Mesothelial cell of epicardium (in vitro differentiated cells): ENCODE measurements at regions not wholly inside any gene's neighbourhood (a gene's known extent, or its start where the extent isn't known, plus 50 kb on each side); places are given as distances from the start of the nearest gene placed in this dataset.

Experiments used
- DNase-seq, 2 experiments: peaks; one replicate each; pipeline ENCODE4 v3.0.0; 2021; ENCODE audit warnings: low spot score in 2 of 2; ENCODE audit not compliant: unreplicated experiment in 2 of 2
- H3K27ac Mint-ChIP-seq: 2 replicates; pipeline ENCODE4 v1.8.0; 2021; ENCODE audit warnings: mixed read lengths
- H3K27me3 Mint-ChIP-seq: 2 replicates; pipeline ENCODE4 v1.8.0; 2021; ENCODE audit warnings: low read depth, mixed read lengths
- H3K36me3 Mint-ChIP-seq: 2 replicates; pipeline ENCODE4 v1.8.0; 2021; ENCODE audit warnings: mixed read lengths
- H3K4me1 Mint-ChIP-seq: 2 replicates; pipeline ENCODE4 v1.8.0; 2021; ENCODE audit warnings: mixed read lengths
- H3K4me3 Mint-ChIP-seq: 2 replicates; pipeline ENCODE4 v1.8.0; 2021; ENCODE audit warnings: mild to moderate bottlenecking, moderate library complexity, mixed read lengths
- H3K9me3 Mint-ChIP-seq: 2 replicates; pipeline ENCODE4 v1.8.0; 2021; ENCODE audit warnings: mixed read lengths
- TF ChIP-seq, protein P1 (sequence below): fragments of 200-600 bp; sonication (generic); IDR thresholded peaks from one replicate; pipeline ENCODE4 v1.5.0; 2021; ENCODE audit warnings: antibody characterized with exemption; ENCODE audit not compliant: unreplicated experiment

DNA sequence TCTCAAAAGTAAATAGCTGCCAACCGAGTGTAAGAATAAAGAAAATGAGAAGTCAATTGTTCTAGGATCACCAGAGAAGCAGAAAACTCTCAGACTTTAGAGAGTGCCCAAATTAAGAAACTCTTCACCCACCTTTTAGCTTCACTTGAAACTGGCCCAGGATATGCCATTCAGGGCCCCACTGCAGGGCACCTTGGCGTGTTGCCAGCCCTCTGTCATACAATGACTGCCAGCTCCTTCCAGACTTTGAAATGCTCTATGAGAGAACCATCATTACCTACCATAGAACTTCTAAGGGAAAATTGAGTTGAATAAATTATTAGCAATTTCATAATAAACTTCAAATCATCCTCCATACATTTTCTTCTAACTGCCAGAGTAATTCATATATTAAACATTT lies 240.5 kb downstream of the CETN3 start:
- Mint-ChIP-seq H3K27ac (peak overlapping the region; percentile 13), H3K4me3 (no peak overlapping the region), H3K36me3 (no peaks in the 10 kb centered on the region), H3K27me3 (no peaks in the 10 kb centered on the region), H3K9me3 (no peaks in the 10 kb centered on the region), H3K4me1 (no peaks in the 10 kb centered on the region)
- TF ChIP-seq, protein P1, sequence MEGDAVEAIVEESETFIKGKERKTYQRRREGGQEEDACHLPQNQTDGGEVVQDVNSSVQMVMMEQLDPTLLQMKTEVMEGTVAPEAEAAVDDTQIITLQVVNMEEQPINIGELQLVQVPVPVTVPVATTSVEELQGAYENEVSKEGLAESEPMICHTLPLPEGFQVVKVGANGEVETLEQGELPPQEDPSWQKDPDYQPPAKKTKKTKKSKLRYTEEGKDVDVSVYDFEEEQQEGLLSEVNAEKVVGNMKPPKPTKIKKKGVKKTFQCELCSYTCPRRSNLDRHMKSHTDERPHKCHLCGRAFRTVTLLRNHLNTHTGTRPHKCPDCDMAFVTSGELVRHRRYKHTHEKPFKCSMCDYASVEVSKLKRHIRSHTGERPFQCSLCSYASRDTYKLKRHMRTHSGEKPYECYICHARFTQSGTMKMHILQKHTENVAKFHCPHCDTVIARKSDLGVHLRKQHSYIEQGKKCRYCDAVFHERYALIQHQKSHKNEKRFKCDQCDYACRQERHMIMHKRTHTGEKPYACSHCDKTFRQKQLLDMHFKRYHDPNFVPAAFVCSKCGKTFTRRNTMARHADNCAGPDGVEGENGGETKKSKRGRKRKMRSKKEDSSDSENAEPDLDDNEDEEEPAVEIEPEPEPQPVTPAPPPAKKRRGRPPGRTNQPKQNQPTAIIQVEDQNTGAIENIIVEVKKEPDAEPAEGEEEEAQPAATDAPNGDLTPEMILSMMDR, result no peak
- DNase-seq, result no peak

DNA sequence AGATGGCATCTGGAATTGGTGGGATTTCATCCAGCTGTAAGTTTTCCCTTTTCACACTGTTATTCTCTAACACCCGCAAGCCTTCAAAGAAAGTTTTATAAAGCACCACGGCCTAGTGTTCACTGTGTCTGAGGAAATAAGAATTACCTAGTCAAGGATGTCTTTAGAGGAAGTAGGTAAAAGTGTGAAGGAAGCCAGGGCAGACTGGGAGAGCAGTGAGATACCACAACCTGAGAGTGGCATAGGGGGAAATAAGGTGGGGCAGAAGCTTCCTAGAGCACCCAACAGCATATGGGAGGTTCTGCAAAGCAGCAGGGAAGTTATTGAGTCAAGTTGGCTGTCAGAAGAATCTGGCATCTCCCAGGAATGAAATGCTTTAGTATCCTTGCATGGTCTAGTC lies 241.2 kb downstream of the CETN3 start:
- Mint-ChIP-seq H3K36me3 (no peaks in the 10 kb centered on the region), H3K27ac (no peak overlapping the region), H3K27me3 (no peaks in the 10 kb centered on the region), H3K4me3 (no peak overlapping the region), H3K9me3 (no peaks in the 10 kb centered on the region), H3K4me1 (no peaks in the 10 kb centered on the region)
- TF ChIP-seq, protein P1, result no peak
- no peak for DNase-seq

DNA sequence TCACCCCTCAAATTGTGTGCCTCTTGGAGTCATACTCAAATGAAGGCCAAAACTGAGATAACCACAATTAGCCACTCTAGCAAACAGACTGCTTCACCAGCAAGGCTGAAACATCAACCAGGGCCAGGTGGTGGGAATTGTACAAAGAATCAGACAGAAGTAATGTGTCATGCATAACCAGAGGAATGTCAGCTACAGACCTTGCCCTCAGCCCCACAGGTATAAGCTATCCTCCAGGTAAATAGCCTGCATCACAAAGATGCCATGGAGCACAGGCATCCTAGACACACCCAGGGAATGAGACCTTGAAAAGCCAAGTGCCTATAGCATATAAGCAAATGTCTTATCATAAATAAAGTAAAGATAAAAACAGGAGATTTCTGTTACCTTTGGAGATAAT lies 242.7 kb downstream of the CETN3 start:
- TF ChIP-seq, protein P1, result no peak
- no peaks in the 10 kb centered on the region for H3K36me3 Mint-ChIP-seq
- no peaks in the 10 kb centered on the region for H3K9me3 Mint-ChIP-seq
- no peaks in the 10 kb centered on the region for H3K27me3 Mint-ChIP-seq
- H3K4me1 Mint-ChIP-seq, result peaks cover 2% of the 10 kb centered on the region
- H3K4me3 Mint-ChIP-seq, result no peak overlapping the region
- no peak for DNase-seq
- H3K27ac Mint-ChIP-seq, result no peak overlapping the region

DNA sequence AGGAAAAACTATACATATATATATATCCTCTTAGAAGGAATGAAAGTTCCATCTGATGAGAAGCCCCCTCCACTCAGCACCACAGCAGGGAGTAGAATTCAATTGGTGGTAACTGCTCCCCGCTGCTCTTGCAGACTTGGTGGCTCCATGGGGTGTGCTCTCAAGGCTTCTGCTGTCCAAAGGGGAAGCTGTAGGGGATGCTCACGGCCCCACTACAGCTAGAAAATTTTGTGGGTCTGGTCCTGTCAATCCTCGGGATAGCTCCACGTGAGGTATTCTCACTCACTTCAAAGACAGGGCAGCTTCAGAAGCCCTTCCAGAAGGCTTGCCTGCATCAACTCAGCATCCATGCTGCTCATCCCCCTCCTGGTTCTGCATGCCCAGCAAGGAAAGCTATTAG lies 247.2 kb downstream of the CETN3 start:
- Mint-ChIP-seq H3K4me1 (peaks cover 7% of the 10 kb centered on the region), H3K36me3 (no peaks in the 10 kb centered on the region), H3K9me3 (no peaks in the 10 kb centered on the region), H3K4me3 (no peak overlapping the region), H3K27ac (no peak overlapping the region), H3K27me3 (no peaks in the 10 kb centered on the region)
- DNase-seq, result no peak
- TF ChIP-seq, protein P1, result no peak

DNA sequence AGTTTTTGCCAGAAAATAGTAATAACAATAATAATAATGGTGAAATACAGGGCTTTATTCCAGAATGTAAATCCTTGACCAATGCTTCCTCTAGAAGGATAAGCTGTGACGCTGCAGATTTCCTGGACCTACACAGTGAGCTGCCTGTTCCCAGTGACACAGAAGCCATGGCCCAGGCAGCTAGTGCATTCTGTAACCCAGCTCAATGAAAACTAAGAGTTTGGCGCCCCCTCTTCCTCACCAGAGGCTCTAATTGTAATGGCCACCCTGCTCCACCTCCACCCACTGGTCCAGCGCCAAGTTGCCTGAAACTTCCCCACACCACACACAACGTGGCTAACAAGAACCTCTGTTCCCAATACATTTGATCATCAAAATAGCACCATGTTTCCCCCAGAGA lies 248.1 kb downstream of the CETN3 start:
- Mint-ChIP-seq H3K27me3 (no peaks in the 10 kb centered on the region), H3K9me3 (no peaks in the 10 kb centered on the region), H3K4me3 (no peak overlapping the region), H3K27ac (peak overlapping the region; percentile 24), H3K4me1 (peaks cover 7% of the 10 kb centered on the region), H3K36me3 (no peaks in the 10 kb centered on the region)
- DNase-seq, result no peak
- TF ChIP-seq, protein P1, result no peak

DNA sequence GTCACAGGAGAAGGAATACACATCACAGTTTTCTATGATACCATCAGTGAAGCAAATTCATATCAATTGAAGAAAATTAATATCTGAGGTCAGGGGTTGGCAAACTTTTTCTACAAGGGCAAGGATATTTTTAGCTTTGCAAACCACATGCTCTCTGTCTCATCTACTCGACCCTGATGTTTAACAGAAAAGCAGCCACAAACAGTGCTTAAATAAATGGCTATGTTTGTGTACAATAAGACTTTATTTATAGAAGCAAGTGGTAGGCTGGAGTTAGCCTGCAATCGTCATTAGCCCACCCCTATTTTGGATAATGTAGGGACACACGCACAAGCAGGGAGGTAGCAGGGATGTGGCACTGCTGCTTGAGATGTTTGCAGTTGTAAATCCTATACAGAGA lies 251.4 kb downstream of the CETN3 start:
- peaks cover 11% of the 10 kb centered on the region for H3K9me3 Mint-ChIP-seq
- H3K27me3 Mint-ChIP-seq, result no peaks in the 10 kb centered on the region
- no peak for DNase-seq
- H3K27ac Mint-ChIP-seq, result no peak overlapping the region
- peaks cover 7% of the 10 kb centered on the region for H3K4me1 Mint-ChIP-seq
- no peak overlapping the region for H3K4me3 Mint-ChIP-seq
- peaks cover 4% of the 10 kb centered on the region for H3K36me3 Mint-ChIP-seq
- TF ChIP-seq, protein P1, result no peak
